Activated CD4-positive, alpha-beta T cell treated with anti-CD3 and anti-CD28 coated beads, Interleukin-2, amount 50 U/mL, for 4 hours (primary cell): ENCODE measurements at regions not wholly inside any gene's neighbourhood (a gene's known extent, or its start where the extent isn't known, plus 50 kb on each side); places are given as distances from the start of the nearest gene placed in this dataset.

Source experiments
- DNase-seq, 2 experiments: peaks; one replicate each; pipeline ENCODE4 v3.0.0-alpha.2; 2020

GRCh38 chr4:111681270-111681669 is 464.0 kb upstream of the FAM241A start:
- DNase-seq = no peak

GRCh38 chr4:111681751-111682150 is 463.5 kb upstream of the FAM241A start:
- no peak for DNase-seq

GRCh38 chr4:111685205-111685604 is 460.0 kb upstream of the FAM241A start:
- DNase-seq = no peak

GRCh38 chr4:111689214-111689613 is 456.0 kb upstream of the FAM241A start:
- DNase-seq = no peak

GRCh38 chr4:111689731-111690130 is 455.5 kb upstream of the FAM241A start:
- no peak for DNase-seq

- no peak for DNase-seq
Observed at GRCh38 chr4:111693758-111694157, 451.5 kb upstream of the FAM241A start.

GRCh38 chr4:111695677-111696076 is 449.6 kb upstream of the FAM241A start:
- no peak for DNase-seq

GRCh38 chr4:111696505-111696904 is 448.7 kb upstream of the FAM241A start:
- DNase-seq = no peak

GRCh38 chr4:111697176-111697942 is 447.9 kb upstream of the FAM241A start:
- DNase-seq = no peak

GRCh38 chr4:111698361-111698760 is 446.9 kb upstream of the FAM241A start:
- no peak for DNase-seq

- DNase-seq = no peak
Observed at GRCh38 chr4:111699165-111699564, 446.1 kb upstream of the FAM241A start.

GRCh38 chr4:111701102-111701501 is 444.2 kb upstream of the FAM241A start:
- no peak for DNase-seq

- DNase-seq = no peak
Observed at GRCh38 chr4:111707491-111707890, 437.8 kb upstream of the FAM241A start.

- DNase-seq = no peak
Observed at GRCh38 chr4:111712093-111712677, 433.1 kb upstream of the FAM241A start.

- no peak for DNase-seq
Observed at GRCh38 chr4:111713276-111713675, 432.0 kb upstream of the FAM241A start.

GRCh38 chr4:111717921-111718320 is 427.3 kb upstream of the FAM241A start:
- DNase-seq = no peak

- DNase-seq = no peak
Observed at GRCh38 chr4:111718763-111719559, 426.3 kb upstream of the FAM241A start.

GRCh38 chr4:111720866-111721265 is 424.4 kb upstream of the FAM241A start:
- DNase-seq = no peak

GRCh38 chr4:111722213-111722720 is 423.0 kb upstream of the FAM241A start:
- DNase-seq = no peak

GRCh38 chr4:111736516-111736915 is 408.7 kb upstream of the FAM241A start:
- DNase-seq = no peak

- DNase-seq = no peak
Observed at GRCh38 chr4:111744847-111745246, 400.4 kb upstream of the FAM241A start.

- DNase-seq = no peak
Observed at GRCh38 chr4:111748157-111748556, 397.1 kb upstream of the FAM241A start.

- no peak for DNase-seq
Observed at GRCh38 chr4:111754003-111754402, 391.3 kb upstream of the FAM241A start.

GRCh38 chr4:111755571-111755970 is 389.7 kb upstream of the FAM241A start:
- DNase-seq = no peak
